Activated T-helper 1 cell treated with anti-CD3 and anti-CD28 coated beads, Interleukin-12 subunit alpha, Interleukin-12 subunit beta, Interleukin-2, Interleukin-4 antibody, amounts not matched to agents 30 ng/mL and 10 ng/mL and 1 ng/mL, durations not matched to agents 14 hours and 24 hours and 36 hours (primary cell): ENCODE measurements at regions not wholly inside any gene's neighbourhood (a gene's known extent, or its start where the extent isn't known, plus 50 kb on each side); places are given as distances from the start of the nearest gene placed in this dataset.
"Not testable (repeated sequence)": the region's sequence is repeated elsewhere in the genome, so short reads cannot be mapped to it uniquely, and the experiment has no call there.

Source experiments
- DNase-seq: peaks from one replicate; pipeline ENCODE4 v3.0.0; 2021; ENCODE audit warnings: low spot score
- H3K27ac Mint-ChIP-seq: one replicate; pipeline ENCODE4 v1.8.0; 2021; ENCODE audit warnings: mild to moderate bottlenecking, mixed read lengths
- H3K27me3 Mint-ChIP-seq: one replicate; pipeline ENCODE4 v1.8.0; 2022; ENCODE audit warnings: mild to moderate bottlenecking, moderate library complexity, mixed read lengths; ENCODE audit not compliant: insufficient read depth
- H3K36me3 Mint-ChIP-seq: one replicate; pipeline ENCODE4 v1.8.0; 2021; ENCODE audit warnings: low read depth, mixed read lengths
- H3K4me1 Mint-ChIP-seq: one replicate; pipeline ENCODE4 v1.8.0; 2021; ENCODE audit warnings: low read depth, mixed read lengths
- H3K4me3 Mint-ChIP-seq: one replicate; pipeline ENCODE4 v1.8.0; 2021; ENCODE audit warnings: mild to moderate bottlenecking, moderate library complexity, mixed read lengths
- H3K9me3 Mint-ChIP-seq: one replicate; pipeline ENCODE4 v1.8.0; 2021; ENCODE audit warnings: mixed read lengths
- intact Hi-C: fragments of 100-400 bp; cut with micrococcal nuclease; formaldehyde crosslinking; loops from one replicate; pipeline ENCODE4 v1.15.1; 2024

DNA sequence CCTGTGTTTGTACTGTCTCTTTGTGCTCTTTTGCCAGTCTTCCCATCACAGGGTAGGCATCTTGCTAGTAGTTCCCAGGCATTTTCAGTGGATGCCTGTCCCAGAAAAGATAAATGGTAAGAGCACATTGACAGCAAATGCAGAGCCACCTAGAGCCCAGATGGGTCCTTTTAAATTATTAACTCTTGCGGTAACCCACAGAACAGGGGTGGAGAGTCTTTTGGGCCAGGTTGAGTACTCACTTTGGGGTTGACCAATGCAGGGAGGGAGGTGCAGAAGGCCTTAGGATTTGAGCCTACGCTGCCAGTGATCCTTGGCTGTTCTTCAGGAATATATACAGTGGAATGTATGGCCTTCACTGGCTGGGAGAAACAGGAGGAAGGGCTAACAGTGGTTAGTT, 173.8 kb downstream of the MSN start:
- H3K9me3 Mint-ChIP-seq = no peaks in the 10 kb centered on the region
- no peak overlapping the region for H3K27ac Mint-ChIP-seq
- no peaks in the 10 kb centered on the region for H3K27me3 Mint-ChIP-seq
- H3K4me1 Mint-ChIP-seq = peaks cover 11% of the 10 kb centered on the region
- intact Hi-C loops = no loop called here
- no peaks in the 10 kb centered on the region for H3K36me3 Mint-ChIP-seq
- no peak for DNase-seq
- no peak overlapping the region for H3K4me3 Mint-ChIP-seq

DNA sequence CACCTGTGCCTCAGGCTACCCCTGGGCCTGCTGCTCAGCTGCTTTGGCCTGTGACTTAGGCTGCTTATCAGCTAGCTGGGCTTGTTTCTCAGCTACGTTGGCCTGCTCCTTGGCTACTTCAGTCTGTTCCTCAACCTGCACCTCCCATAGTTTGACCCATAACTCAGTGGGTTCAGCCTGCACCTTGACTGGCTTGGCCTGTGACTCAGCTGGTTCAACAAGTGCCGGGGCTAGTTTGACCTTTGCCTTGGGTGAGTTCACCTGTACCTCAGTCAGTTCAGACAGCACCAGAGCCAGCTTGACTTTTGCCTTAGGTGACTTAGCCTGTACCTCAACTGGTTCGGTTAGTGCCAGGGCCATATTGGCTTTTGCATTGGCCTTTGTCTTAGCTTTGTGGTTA, 171.2 kb downstream of the MSN start:
- DNase-seq = no peak
- Mint-ChIP-seq H3K4me3 (no peak overlapping the region), H3K27me3 (no peaks in the 10 kb centered on the region), H3K36me3 (no peaks in the 10 kb centered on the region), H3K27ac (no peak overlapping the region), H3K4me1 (peaks cover 11% of the 10 kb centered on the region), H3K9me3 (no peaks in the 10 kb centered on the region)
- intact Hi-C loops = no loop called here

DNA sequence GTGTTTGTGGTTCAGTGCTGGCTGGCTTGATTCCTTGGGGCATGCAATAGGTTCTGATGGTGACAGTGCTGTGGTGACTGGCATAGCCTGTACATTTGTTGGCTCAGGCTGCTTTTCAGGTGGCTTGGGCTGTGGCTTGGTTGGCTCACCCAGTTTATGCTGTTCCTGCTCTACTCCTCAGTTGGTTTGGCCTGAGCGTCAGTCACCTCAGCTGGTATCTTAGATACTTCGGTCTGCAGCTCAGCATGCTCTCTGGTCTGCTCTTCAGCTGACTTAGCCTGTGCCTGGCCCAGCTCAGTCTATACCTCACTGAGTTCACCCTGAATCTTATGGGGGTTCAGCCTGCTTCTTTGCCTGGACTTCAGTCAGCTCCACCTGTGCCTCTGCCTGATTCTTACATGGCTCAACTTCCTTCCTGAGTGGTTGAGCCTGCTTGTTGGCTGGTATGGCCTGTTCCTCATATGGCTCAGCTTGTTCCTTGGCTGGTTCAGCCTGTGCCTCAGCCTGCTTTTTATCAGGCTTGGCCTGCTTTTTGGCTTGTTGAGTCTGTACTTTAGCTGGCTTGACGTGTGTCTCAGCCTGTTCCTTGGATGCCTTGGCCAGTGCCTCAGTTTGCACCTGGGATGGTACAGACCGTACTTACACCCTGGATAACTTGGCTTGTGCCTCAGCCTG, 170.6 kb downstream of the MSN start:
- no peaks in the 10 kb centered on the region for H3K27me3 Mint-ChIP-seq
- intact Hi-C loops = no loop called here
- H3K4me3 Mint-ChIP-seq = no peak overlapping the region
- no peak for DNase-seq
- peaks cover 11% of the 10 kb centered on the region for H3K4me1 Mint-ChIP-seq
- H3K27ac Mint-ChIP-seq = no peak overlapping the region
- no peaks in the 10 kb centered on the region for H3K9me3 Mint-ChIP-seq
- no peaks in the 10 kb centered on the region for H3K36me3 Mint-ChIP-seq

DNA sequence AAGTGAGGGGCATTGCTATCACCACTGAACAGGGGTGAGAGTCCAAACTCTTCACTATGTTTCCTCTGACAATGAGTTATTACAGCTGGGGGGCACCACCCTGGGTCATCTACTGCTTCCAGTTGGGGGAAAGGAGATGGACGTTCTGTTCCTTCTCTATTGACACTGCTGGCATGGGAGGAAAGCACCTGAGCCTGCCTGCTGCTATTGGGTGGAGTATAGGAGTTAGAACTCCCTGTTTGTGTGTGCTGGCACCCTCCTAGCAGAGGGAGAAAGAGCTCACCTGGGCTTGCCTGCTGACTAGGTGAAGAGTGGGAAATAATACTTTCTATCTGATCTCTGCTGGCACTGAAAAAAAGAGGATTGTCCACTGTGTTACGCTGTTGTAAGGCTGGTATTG, 163.8 kb downstream of the MSN start:
- no peak overlapping the region for H3K27ac Mint-ChIP-seq
- H3K36me3 Mint-ChIP-seq = no peaks in the 10 kb centered on the region
- H3K4me1 Mint-ChIP-seq = no peaks in the 10 kb centered on the region
- no peak for DNase-seq
- H3K4me3 Mint-ChIP-seq = no peak overlapping the region
- H3K27me3 Mint-ChIP-seq = peaks cover 3% of the 10 kb centered on the region
- intact Hi-C loops = no loop called here
- no peaks in the 10 kb centered on the region for H3K9me3 Mint-ChIP-seq

DNA sequence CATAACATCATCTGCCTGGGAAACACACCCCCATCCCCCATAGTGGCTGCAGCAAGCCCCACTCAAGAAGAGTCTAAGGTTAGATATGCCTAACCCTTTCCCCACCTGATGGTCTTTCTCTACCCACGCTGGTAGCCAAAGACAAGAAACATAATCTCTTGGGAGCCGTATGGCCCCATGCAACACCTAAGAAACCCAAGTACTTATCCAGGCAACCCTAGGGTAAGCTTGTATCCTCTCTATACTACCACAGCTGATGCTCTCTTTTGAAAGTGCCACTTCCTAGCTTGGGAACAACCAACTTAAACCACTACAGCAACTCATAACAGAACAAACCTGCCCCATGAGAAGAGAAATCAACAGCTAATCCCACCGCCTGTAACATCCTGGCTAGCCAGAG, 161.1 kb downstream of the MSN start:
- H3K4me3 Mint-ChIP-seq = no peak overlapping the region
- no peak for DNase-seq
- H3K9me3 Mint-ChIP-seq = no peaks in the 10 kb centered on the region
- intact Hi-C loops = no loop called here
- no peaks in the 10 kb centered on the region for H3K4me1 Mint-ChIP-seq
- H3K27me3 Mint-ChIP-seq = peaks cover 5% of the 10 kb centered on the region
- H3K27ac Mint-ChIP-seq = no peak overlapping the region
- H3K36me3 Mint-ChIP-seq = no peaks in the 10 kb centered on the region

DNA sequence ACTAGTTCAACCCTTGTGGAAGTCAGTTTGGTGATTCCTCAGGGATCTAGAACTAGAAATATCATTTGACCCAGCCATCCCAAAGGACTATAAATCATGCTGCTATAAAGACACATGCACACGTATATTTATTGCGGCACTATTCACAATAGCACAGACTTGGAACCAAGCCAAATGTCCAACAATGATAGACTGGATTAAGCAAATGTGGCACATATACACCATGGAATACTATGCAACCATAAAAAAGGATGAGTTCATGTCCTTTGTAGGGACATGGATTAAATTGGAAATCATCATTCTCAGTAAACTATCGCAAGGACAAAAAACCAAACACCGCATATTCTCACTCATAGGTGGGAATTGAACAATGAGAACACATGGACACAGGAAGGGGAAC, 157.8 kb downstream of the MSN start:
- H3K27me3 Mint-ChIP-seq, H3K4me3 Mint-ChIP-seq, DNase-seq, H3K27ac Mint-ChIP-seq, H3K36me3 Mint-ChIP-seq, intact Hi-C loops, H3K9me3 Mint-ChIP-seq: not testable (repeated sequence)
- peaks cover 15% of the 10 kb centered on the region for H3K4me1 Mint-ChIP-seq

DNA sequence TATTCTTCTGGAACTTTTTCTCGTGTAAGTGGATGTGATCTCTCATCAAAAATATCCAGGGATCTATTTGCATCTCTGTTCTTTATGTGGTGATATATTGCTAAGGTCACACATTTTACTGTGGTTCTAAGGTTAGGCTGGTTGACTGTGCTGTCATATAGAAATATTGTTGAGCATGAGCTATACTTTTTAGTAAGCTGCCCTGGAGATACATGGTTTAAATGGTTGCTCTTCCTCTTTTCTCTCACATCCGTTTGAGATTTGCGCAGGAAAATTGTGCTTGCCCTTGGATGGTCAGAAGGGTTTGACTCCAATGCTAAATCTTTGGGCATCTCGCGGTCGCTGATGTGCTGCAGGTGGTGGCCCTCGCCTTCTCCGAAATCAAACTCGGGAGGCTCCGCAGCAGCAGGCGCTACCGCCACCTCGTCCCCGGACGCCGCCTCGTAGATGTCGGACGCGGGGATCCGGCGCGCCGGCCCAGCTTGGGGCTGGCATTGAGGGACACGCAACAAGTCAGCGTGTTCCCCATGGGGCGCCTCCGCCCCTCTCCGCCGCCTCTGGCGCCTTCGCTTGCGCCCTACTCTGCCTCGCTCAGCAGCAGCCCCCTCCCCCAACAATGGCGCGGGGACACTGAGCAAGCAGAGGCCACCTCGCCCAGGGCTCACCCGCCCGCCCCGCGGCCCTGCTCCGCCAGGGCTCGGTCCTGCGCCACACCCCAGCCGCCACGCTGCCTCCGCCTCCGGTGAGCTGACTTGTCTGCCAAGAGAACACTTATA, 154.5 kb downstream of the MSN start:
- Mint-ChIP-seq H3K4me1 (peaks cover 15% of the 10 kb centered on the region), H3K9me3 (peaks cover 3% of the 10 kb centered on the region), H3K27me3 (peaks cover 9% of the 10 kb centered on the region), H3K36me3 (peaks cover 2% of the 10 kb centered on the region), H3K27ac (no peak overlapping the region), H3K4me3 (peak overlapping the region; percentile 69)
- DNase-seq = peak; percentile 5
- intact Hi-C loops = loop anchor here (2.0 kb wide), 1 partner anchor 227 kb away; no protein-coding TSS in a partner anchor

DNA sequence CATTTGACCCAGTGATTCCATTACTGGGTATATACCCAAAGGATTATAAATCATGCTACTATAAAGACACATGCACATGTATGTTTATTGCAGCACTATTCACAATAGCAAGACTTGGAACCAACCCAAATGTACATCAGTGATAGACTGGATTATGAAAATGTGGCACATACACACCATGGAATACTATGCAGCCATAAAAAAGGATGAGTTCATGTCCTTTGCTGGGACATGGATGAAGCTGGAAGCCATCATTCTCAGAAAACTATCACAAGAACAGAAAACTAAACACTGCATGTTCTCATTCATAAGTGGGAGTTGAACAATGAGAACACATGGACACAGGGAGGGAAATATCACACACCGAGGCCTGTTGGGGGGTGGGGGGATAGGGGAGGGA, 152.5 kb downstream of the MSN start:
- H3K36me3 Mint-ChIP-seq, DNase-seq, intact Hi-C loops, H3K27ac Mint-ChIP-seq, H3K4me3 Mint-ChIP-seq, H3K9me3 Mint-ChIP-seq: not testable (repeated sequence)
- H3K27me3 Mint-ChIP-seq = peaks cover 16% of the 10 kb centered on the region
- H3K4me1 Mint-ChIP-seq = peaks cover 15% of the 10 kb centered on the region

DNA sequence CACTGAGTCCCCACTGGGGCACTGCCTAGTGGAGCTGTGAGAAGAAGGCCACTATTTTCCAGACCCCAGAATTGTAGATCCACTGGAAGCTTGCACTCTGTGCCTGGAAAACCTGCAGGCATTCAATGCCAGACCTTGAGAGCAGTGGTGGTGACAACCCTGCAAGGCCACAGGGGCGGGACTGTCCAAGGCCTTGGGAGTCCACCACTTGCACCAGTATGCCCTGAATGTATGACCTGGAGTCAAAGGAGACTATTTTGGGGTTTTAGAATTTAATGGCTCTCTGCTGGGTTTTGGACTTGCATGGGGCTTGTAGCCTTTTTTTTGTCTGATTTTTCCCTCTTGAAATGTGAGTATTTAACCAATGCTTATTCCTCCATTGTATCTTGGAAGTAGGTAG, 145.8 kb downstream of the MSN start:
- Mint-ChIP-seq H3K27ac (no peak overlapping the region), H3K9me3 (peaks cover 21% of the 10 kb centered on the region)

DNA sequence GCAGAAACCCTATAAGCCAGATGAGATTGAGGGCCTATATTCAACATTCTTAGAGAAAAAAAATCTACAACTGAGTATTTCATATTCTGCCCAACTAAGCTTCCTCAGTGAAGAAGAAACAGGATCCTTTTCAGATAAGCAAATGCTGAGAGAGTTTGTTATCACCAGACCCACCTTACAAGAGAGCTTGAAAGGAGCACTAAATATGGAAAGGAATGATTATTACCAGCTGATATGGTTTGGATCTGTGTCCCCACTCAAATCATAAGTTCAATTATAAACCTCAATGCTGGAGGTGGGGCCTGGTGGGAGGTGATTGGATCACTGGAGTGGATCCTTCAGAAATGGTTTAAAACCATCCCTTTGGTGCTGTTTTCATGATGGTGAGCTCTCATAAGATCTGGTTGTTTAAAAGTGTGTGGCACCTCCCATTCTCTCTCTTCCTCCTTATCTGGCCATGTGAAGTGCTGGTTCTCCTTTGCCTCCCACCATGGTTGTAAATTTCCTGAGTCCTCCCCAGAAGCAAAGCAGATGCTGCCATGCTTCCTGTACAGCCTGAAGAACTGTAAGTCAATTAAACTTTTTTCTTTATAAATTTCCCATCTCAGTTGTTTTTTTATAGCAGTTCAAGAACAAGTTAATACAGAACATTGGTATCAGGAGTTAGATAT, 144.2 kb downstream of the MSN start:
- no peak overlapping the region for H3K4me3 Mint-ChIP-seq
- no peak for DNase-seq
- peaks cover 21% of the 10 kb centered on the region for H3K9me3 Mint-ChIP-seq
- H3K4me1 Mint-ChIP-seq = no peaks in the 10 kb centered on the region
- H3K27ac Mint-ChIP-seq = no peak overlapping the region
- H3K27me3 Mint-ChIP-seq = peaks cover 10% of the 10 kb centered on the region
- H3K36me3 Mint-ChIP-seq = no peaks in the 10 kb centered on the region
- intact Hi-C loops = no loop called here

More for the DNA sequence above, 145.8 kb downstream of the MSN start:
- Mint-ChIP-seq H3K27me3 (peaks cover 14% of the 10 kb centered on the region), H3K36me3 (no peaks in the 10 kb centered on the region), H3K4me1 (no peaks in the 10 kb centered on the region), H3K4me3 (no peak overlapping the region)
- no peak for DNase-seq
- intact Hi-C loops = no loop called here
